ENCODE measurements at regions not wholly inside any gene's neighbourhood (a gene's known extent, or its start where the extent isn't known, plus 50 kb on each side); places are given as distances from the start of the nearest gene placed in this dataset.

DNA sequence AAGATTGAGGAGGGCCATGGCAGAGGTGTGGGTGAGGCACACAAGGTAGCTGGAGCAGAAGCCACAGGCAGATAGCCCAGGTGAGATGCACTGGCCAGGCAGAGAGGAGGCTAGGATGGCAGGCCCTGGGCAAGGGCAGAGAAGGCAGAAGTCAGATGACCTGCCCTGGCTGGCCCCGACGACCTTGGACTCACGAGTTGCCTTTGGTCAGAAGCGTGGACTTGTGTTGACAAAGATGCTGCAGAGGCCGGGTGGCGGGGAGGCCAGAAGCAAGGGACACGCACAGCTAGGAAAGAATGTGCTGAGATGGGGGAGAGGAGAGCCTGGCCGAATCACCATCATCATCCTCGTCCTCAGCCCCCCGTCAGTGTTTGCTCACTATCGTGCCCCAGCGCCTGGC is 123.7 kb downstream of the RBFOX3 start:
- ChIA-PET POLR2A (interaction anchor here (1.5 kb wide), 1 partner anchor 9 kb away, joined by 3 read pairs; no protein-coding TSS in a partner anchor), CTCF (no interaction called here)
- no peak for ATAC-seq
- H3K9me3 Mint-ChIP-seq, result peaks cover 2% of the 10 kb centered on the region; the same call in 1 of the 2 replicates
- H3K4me1 Mint-ChIP-seq, result peaks cover 43% of the 10 kb centered on the region
- no peak for DNase-seq (ENCODE audit: low spot score)
- TF ChIP-seq SP1 (CRISPR knock-in tag; conservative IDR thresholded peaks at IDR 0.05) (no peak), RORB (CRISPR knock-in tag; IDR thresholded peaks at IDR 0.05) (no peak), CREB1 (CRISPR knock-in tag; IDR thresholded peaks at IDR 0.05) (no peak)
- TF ChIP-seq, protein P1, sequence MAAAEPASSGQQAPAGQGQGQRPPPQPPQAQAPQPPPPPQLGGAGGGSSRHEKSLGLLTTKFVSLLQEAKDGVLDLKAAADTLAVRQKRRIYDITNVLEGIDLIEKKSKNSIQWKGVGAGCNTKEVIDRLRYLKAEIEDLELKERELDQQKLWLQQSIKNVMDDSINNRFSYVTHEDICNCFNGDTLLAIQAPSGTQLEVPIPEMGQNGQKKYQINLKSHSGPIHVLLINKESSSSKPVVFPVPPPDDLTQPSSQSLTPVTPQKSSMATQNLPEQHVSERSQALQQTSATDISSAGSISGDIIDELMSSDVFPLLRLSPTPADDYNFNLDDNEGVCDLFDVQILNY (CRISPR knock-in tag; IDR thresholded peaks at IDR 0.05), result no peak
- no peaks in the 10 kb centered on the region for H3K27me3 Mint-ChIP-seq (ENCODE audit: low read depth)
- H3K36me3 Mint-ChIP-seq, result no peaks in the 10 kb centered on the region
- no peak overlapping the region for H3K4me3 Mint-ChIP-seq
- H3K27ac Mint-ChIP-seq, result no peak overlapping the region

DNA sequence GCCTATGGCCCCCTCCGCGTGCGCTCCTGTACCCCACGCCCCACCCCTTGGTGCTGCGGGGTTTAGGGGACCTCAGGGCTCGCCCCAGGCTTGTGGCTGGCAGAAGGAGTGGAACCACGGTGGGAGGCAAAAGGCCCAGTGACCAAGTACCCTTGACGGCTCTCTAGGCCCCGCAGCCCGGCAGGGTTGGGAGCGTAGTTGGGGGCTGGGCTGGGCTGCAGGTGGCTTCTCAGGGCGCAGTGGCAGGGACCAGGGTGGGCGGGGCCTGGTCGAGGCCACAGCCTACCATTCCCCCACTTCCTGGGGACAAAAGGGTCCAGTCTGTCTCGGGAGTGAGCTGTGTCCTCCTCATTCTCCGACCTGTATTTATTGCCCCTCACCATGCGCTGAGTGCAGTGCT is 124.9 kb downstream of the RBFOX3 start:
- TF ChIP-seq, protein P2, sequence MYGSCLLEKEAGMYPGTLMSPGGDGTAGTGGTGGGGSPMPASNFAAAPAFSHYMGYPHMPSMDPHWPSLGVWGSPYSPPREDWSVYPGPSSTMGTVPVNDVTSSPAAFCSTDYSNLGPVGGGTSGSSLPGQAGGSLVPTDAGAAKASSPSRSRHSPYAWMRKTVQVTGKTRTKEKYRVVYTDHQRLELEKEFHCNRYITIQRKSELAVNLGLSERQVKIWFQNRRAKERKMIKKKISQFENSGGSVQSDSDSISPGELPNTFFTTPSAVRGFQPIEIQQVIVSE (CRISPR knock-in tag; IDR thresholded peaks at IDR 0.05; ENCODE audit: borderline replicate concordance), result no peak
- TF ChIP-seq ZBTB21 (CRISPR knock-in tag; IDR thresholded peaks at IDR 0.05; ENCODE audit: borderline replicate concordance) (no peak), FOXJ3 (CRISPR knock-in tag; IDR thresholded peaks at IDR 0.05; ENCODE audit: borderline replicate concordance) (no peak), ZNF416 (CRISPR knock-in tag; IDR thresholded peaks at IDR 0.05) (no peak), JAZF1 (CRISPR knock-in tag; IDR thresholded peaks at IDR 0.05) (no peak), ZNF219 (CRISPR knock-in tag; IDR thresholded peaks at IDR 0.05; ENCODE audit: borderline replicate concordance) (no peak)
- TF ChIP-seq, protein P3, sequence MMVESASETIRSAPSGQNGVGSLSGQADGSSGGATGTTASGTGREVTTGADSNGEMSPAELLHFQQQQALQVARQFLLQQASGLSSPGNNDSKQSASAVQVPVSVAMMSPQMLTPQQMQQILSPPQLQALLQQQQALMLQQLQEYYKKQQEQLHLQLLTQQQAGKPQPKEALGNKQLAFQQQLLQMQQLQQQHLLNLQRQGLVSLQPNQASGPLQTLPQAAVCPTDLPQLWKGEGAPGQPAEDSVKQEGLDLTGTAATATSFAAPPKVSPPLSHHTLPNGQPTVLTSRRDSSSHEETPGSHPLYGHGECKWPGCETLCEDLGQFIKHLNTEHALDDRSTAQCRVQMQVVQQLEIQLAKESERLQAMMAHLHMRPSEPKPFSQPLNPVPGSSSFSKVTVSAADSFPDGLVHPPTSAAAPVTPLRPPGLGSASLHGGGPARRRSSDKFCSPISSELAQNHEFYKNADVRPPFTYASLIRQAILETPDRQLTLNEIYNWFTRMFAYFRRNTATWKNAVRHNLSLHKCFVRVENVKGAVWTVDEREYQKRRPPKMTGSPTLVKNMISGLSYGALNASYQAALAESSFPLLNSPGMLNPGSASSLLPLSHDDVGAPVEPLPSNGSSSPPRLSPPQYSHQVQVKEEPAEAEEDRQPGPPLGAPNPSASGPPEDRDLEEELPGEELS (CRISPR knock-in tag; IDR thresholded peaks at IDR 0.05), result no peak
- no peaks in the 10 kb centered on the region for H3K27me3 Mint-ChIP-seq (ENCODE audit: low read depth)
- H3K36me3 Mint-ChIP-seq, result no peaks in the 10 kb centered on the region
- H3K27ac Mint-ChIP-seq, result no peak overlapping the region
- ChIA-PET CTCF (interaction anchor here (0.6 to 1.3 kb wide), 3 partner anchors 123 to 173 kb away, joined by 3 to 4 read pairs (median 4); partner anchors contain the start of gene RBFOX3), POLR2A (interaction anchor here (1.5 kb wide), 1 partner anchor 8 kb away, joined by 3 read pairs; no protein-coding TSS in a partner anchor)
- peak; percentile 47 for DNase-seq (ENCODE audit: low spot score)
- H3K9me3 Mint-ChIP-seq, result no peaks in the 10 kb centered on the region
- H3K4me3 Mint-ChIP-seq, result no peak overlapping the region
- ATAC-seq, result peak; percentile 60
- H3K4me1 Mint-ChIP-seq, result peaks cover 44% of the 10 kb centered on the region

DNA sequence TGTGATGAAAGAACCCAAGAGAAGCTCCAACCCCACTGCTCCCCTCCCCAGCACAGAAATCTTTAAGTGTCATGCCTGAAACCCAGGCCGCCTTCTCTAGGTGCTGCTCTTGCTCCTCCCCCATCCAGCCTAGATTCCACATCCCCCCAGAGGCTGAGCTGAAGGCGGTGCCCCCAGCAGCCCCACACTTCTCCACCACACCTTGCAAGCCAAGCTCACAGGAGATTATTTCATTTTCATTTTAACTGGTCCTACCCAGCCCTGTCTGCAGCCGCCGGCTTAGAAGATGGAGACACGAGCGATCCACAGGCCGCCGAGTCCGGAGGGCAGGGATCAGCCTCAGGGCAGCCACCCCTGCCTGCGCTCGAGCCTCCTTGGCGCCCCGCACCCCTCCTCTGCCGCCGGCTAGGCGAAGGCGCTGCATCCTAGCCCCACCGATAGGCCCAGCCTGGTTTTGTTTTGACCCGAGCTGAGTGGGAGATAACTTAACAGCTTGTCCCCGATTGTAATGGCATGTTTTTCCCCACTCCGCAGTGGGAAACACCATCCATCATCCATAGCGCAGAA is 125.3 kb downstream of the RBFOX3 start:
- ATAC-seq, result no peak; the same call in 1 of the 2 replicates
- ChIA-PET POLR2A (interaction anchor here (1.5 kb wide), 1 partner anchor 8 kb away, joined by 3 read pairs; no protein-coding TSS in a partner anchor), CTCF (interaction anchor here (1.1 to 1.3 kb wide), 2 partner anchors 123 to 126 kb away, joined by 3 to 4 read pairs; partner anchors contain the start of gene RBFOX3)
- Mint-ChIP-seq H3K27me3 (ENCODE audit: low read depth) (no peaks in the 10 kb centered on the region), H3K4me3 (no peak overlapping the region), H3K4me1 (peaks cover 41% of the 10 kb centered on the region), H3K27ac (no peak overlapping the region), H3K36me3 (no peaks in the 10 kb centered on the region), H3K9me3 (no peaks in the 10 kb centered on the region)
- TF ChIP-seq TCF7 (CRISPR knock-in tag; IDR thresholded peaks at IDR 0.05; ENCODE audit: low read depth), result no peak
- TF ChIP-seq IRF2 (CRISPR knock-in tag; IDR thresholded peaks at IDR 0.05; ENCODE audit: borderline replicate concordance, low read depth), result no peak
- no peak for TF ChIP-seq NFATC4 (CRISPR knock-in tag; IDR thresholded peaks at IDR 0.05)
- no peak for TF ChIP-seq NR1H2 (CRISPR knock-in tag; IDR thresholded peaks at IDR 0.05)
- no peak for TF ChIP-seq ZNF317 (CRISPR knock-in tag; IDR thresholded peaks at IDR 0.05; ENCODE audit: borderline replicate concordance, low read depth)
- no peak for DNase-seq (ENCODE audit: low spot score)

All from WTC11 (cell line).